ENCODE measurements at regions not wholly inside any gene's neighbourhood (a gene's known extent, or its start where the extent isn't known, plus 50 kb on each side); places are given as distances from the start of the nearest gene placed in this dataset.
A peak's percentile ranks its signal among the peaks of the same experiment; 100 is the strongest.

GRCh38 chr4:41363384-41363981, 106.8 kb downstream of the UCHL1 start:
- Histone ChIP-seq H3K9me3 (no peaks in the 10 kb centered on the region), H3K4me3 (peak overlapping the region; percentile 90), H3K27me3 (ENCODE audit: insufficient read depth in 3 of 3, low read length in 2 of 3) (no peaks in the 10 kb centered on the region), H3K36me3 (ENCODE audit: insufficient read depth in 1 of 2, low read depth in 1 of 2) (no peaks in the 10 kb centered on the region), H3K27ac (peak overlapping the region; percentile 90), H3K4me1 (peaks cover 49% of the 10 kb centered on the region)
- peak; percentile 44 to 74 for DNase-seq
- ATAC-seq = peak; percentile 15 to 45 (median 25)
- 4 to 6% (median 4%) methylated on average over 9 of the region's 9 CpGs for WGBS, 3 donors
- intact Hi-C loops (cut with DNase I) = loop anchor here (2.0 to 10.0 kb wide), 3 partner anchors 175 to 281 kb away; partner anchors contain the start of gene LIMCH1 (in 1 of the 2)
- TF ChIP-seq, protein P1, sequence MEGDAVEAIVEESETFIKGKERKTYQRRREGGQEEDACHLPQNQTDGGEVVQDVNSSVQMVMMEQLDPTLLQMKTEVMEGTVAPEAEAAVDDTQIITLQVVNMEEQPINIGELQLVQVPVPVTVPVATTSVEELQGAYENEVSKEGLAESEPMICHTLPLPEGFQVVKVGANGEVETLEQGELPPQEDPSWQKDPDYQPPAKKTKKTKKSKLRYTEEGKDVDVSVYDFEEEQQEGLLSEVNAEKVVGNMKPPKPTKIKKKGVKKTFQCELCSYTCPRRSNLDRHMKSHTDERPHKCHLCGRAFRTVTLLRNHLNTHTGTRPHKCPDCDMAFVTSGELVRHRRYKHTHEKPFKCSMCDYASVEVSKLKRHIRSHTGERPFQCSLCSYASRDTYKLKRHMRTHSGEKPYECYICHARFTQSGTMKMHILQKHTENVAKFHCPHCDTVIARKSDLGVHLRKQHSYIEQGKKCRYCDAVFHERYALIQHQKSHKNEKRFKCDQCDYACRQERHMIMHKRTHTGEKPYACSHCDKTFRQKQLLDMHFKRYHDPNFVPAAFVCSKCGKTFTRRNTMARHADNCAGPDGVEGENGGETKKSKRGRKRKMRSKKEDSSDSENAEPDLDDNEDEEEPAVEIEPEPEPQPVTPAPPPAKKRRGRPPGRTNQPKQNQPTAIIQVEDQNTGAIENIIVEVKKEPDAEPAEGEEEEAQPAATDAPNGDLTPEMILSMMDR (IDR thresholded peaks at IDR 0.05) = no peak

DNA sequence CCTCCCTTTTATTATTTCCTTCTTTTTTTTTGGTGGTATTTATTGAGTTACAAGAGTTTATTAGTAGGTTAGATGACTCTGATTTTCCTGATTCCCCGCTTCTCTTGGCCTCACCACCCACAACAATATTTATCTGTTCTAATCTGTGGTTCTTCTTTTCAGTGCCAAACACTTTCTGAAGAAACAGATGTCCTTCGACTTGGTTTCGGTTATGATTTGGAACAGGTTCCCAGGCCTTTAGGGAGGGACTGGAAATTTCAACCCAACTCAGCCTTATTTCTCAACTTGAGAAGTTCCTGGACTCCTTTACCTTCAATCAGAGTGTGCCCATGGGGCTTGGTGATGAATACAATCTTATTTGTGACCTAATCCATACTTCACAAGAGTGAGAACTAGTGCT, 108.1 kb downstream of the UCHL1 start:
- intact Hi-C loops (cut with DNase I) = loop anchor here (5.0 to 10.0 kb wide), 3 partner anchors 52 to 280 kb away; no protein-coding TSS in a partner anchor
- Histone ChIP-seq H3K9me3 (no peaks in the 10 kb centered on the region), H3K27ac (peak overlapping the region; percentile 90), H3K27me3 (ENCODE audit: insufficient read depth in 3 of 3, low read length in 2 of 3) (no peaks in the 10 kb centered on the region), H3K4me3 (peak overlapping the region; percentile 90), H3K4me1 (peaks cover 60% of the 10 kb centered on the region), H3K36me3 (ENCODE audit: insufficient read depth in 1 of 2, low read depth in 1 of 2) (no peaks in the 10 kb centered on the region)
- DNase-seq = no peak
- 12 to 16% (median 14%) methylated on average over 3 of the region's 3 CpGs for WGBS, 3 donors
- ATAC-seq = no peak
- TF ChIP-seq, protein P1 (IDR thresholded peaks at IDR 0.05) = no peak

DNA sequence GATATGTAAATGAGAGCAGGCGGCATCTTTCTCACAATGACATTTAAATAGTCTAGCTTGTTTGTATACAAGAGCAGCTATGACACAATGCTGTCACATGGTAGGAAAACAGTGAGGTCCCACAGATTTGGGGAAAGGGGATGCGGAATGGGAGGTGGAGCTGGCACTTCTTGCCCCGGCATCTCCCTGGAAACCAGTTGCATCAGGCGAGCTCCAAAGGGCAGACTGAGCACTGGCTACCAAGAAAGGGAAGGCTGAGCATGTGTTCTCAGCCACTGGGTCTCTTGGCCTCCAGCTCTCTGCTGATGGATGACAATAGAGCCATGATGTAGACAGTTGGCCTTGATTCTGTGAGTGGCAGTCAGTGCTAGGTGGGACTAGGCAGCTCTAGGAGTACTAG, 109.0 kb downstream of the UCHL1 start:
- WGBS, 3 donors = 82 to 97% (median 84%) methylated on average over 4 of the region's 4 CpGs
- peak overlapping the region; percentile 90 for H3K27ac ChIP-seq
- H3K9me3 ChIP-seq = no peaks in the 10 kb centered on the region
- TF ChIP-seq, protein P1 (IDR thresholded peaks at IDR 0.05) = no peak
- no peaks in the 10 kb centered on the region for H3K27me3 ChIP-seq (ENCODE audit: insufficient read depth in 3 of 3, low read length in 2 of 3)
- no peaks in the 10 kb centered on the region for H3K36me3 ChIP-seq (ENCODE audit: insufficient read depth in 1 of 2, low read depth in 1 of 2)
- DNase-seq (no peak), ATAC-seq (no peak)
- no peak overlapping the region for H3K4me3 ChIP-seq
- peaks cover 60% of the 10 kb centered on the region for H3K4me1 ChIP-seq
- intact Hi-C loops (cut with DNase I) = loop anchor here (5.0 to 10.0 kb wide), 2 partner anchors 52 to 279 kb away; no protein-coding TSS in a partner anchor

GRCh38 chr4:41366911-41367517, 110.3 kb downstream of the UCHL1 start:
- peaks cover 73% of the 10 kb centered on the region for H3K4me1 ChIP-seq
- no peak overlapping the region for H3K4me3 ChIP-seq
- no peaks in the 10 kb centered on the region for H3K36me3 ChIP-seq (ENCODE audit: insufficient read depth in 1 of 2, low read depth in 1 of 2)
- 57 to 72% (median 60%) methylated on average over 4 of the region's 4 CpGs for WGBS, 3 donors
- ATAC-seq = no peak
- DNase-seq = no peak
- H3K9me3 ChIP-seq = no peaks in the 10 kb centered on the region
- TF ChIP-seq, protein P1 (IDR thresholded peaks at IDR 0.05) = no peak
- H3K27me3 ChIP-seq (ENCODE audit: insufficient read depth in 3 of 3, low read length in 2 of 3) = no peaks in the 10 kb centered on the region
- intact Hi-C loops (cut with DNase I) = loop anchor here (5.0 to 10.0 kb wide), 2 partner anchors 50 to 278 kb away; no protein-coding TSS in a partner anchor
- peak overlapping the region; percentile 61 for H3K27ac ChIP-seq

All from psoas muscle (tissue), 7 donors.